HG03066 (cell line): ENCODE measurements at regions not wholly inside any gene's neighbourhood (a gene's known extent, or its start where the extent isn't known, plus 50 kb on each side); places are given as distances from the start of the nearest gene placed in this dataset.
"Not testable (repeated sequence)": the region's sequence is repeated elsewhere in the genome, so short reads cannot be mapped to it uniquely, and the experiment has no call there.

Experiments
- ATAC-seq: cut with Tn5 transposase; IDR thresholded peaks from one replicate; pipeline ENCODE4 v1.9.1; 2021; ENCODE audit warnings: low read depth; ENCODE audit not compliant: unreplicated experiment

DNA sequence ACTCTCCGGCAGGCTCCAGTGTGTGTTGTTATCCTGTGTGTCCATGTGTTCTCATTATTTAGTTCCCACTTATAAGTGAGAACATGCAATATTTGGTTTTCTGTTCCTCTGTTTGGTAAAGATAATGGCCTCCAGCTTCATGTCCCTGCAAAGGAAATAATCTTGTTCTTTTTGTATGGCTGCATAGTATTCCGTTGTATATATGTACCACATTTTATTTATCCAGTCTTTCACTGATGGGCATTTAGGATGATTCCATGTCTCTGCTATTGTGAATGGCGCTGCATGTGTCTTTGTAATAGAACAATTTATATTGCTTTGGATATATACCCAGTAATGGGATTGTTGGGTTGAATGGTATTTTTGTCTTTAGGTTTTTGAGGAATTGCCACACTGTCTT lies 807.3 kb upstream of the CA10 start:
- no peak for ATAC-seq

DNA sequence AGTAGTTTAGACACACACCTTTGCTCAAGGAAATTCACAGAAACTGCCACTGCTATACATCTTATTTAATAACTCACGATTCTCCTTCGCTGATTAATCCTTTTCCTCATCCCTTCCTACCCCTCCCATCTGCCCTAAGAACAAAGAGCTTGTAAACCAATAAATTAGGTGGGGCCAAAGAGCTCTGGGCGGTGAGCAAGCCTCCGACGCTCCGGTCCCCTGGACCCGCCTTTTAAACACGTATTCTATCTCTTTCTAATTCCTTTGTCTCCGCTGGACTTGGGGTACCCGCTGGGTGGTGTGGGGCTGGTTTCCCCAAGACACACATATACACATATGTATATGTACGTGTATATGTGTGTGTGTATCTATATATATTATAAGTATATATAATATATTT lies 803.2 kb upstream of the CA10 start:
- ATAC-seq = not testable (repeated sequence)

DNA sequence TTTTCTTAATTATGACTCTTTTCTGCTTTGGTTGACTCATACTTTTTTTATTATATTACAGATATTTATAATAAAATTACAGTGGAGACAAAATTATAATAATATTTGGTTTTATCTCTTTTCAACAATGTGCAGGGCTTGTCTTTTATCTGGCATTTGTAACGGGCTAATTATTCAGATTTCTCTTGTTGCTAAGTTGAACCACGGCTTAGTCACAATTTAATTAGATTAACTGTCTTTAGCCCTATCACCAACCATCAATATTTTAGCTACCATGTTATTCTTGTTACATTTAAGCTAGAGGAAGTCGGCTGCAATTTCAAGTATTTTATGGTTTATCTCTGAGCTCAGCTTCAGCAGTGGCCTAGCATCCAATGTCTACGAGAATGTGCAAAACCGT lies 798.9 kb upstream of the CA10 start:
- ATAC-seq = no peak

DNA sequence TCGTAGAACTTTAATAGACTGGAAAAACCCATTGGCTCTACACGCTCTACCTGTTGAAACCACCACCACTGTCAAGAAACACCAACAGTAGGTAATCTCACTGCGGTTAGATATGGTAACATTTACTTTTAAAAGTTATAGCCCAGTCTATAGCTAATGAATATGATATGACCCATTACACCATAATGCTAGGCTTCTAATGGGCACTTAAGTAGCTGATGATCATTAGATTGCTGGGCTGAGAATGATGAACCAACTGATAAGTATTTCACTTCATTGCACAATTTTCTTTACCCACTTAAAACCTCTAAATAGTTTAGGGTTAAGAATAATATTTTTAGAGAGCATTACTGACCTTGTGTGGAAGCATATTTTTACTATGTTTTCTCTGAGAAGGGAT lies 788.9 kb upstream of the CA10 start:
- no peak for ATAC-seq

DNA sequence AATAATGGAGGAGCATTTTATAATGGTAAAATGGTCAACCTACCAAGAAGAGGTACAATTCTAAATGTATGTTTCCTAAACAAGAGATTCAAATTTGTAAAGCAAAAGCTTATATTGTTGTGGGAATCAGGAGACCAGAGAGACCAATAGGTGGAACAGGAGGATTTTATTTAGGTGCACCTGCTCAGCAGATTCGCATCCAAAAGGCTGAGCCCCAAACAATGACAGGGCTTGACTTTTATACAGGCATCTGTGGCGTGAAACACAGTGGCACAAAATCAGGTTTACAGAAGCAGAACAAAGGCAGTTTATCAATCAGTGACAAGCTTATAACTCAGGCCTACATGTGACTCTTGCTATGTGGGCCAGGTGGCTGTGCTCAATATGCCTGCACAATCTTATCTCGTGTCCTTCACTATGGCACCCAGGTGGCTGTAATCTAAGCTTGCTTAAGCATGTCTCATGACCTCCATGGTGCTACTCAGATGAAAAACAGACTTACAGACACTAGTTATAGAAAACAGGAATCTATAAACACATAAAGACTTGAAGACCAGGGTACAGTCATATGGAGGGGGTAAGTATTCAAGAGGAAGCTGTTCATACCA lies 780.2 kb upstream of the CA10 start:
- no peak for ATAC-seq

DNA sequence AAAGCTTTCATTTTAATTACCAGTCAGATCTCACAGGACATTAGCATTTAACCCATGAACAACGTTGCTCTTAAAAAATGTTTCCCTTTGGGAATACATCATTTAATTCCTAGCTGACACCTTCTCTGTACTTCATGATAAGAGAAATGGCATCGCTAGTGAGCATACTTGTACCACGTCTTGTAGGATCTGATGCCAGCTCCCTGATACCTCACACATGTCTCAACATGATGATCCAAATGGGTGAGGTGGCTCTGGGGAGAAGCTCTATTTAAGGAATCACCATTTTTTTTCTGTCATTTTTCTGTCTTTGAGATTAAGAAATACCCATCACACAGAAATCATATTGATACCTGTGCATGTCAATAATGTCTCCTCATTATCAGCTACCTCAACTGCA lies 772.1 kb upstream of the CA10 start:
- no peak for ATAC-seq

DNA sequence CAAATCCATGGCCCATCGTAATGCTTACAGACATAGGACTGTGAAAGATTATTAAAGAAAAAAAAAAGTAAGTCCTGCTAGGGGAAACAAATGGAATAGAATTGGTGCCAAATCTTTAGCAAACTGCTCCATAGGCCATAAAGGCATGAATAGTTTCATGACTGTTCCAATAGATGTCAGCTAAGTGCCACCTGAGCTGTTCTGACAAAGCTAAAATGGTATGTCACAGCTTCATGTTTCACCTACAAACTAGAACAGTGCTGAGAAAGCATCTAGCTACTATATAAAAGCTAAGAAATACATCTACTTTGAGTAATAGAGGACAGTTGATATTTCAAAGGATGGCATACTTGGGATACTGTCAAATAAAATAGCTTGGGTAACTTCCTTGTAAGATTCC lies 771.6 kb upstream of the CA10 start:
- no peak for ATAC-seq

DNA sequence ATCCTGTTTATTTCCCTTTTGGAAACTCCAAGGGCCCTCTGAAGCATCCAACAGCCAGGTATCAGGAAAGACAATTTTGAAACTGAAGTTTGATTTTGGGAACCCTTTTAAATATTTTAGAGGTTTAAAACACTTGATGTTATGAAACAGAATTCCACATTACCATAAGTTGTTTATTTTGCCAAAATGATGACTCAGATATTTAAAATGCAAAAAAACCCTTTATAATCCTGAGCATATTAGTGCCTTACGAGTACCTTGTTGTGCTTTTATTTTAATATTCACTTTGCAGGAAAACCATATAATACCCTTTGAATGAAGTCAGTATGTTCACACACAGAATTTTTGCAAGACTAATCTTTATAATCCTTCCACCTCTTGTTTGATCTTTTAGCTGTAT lies 765.1 kb upstream of the CA10 start:
- no peak for ATAC-seq

DNA sequence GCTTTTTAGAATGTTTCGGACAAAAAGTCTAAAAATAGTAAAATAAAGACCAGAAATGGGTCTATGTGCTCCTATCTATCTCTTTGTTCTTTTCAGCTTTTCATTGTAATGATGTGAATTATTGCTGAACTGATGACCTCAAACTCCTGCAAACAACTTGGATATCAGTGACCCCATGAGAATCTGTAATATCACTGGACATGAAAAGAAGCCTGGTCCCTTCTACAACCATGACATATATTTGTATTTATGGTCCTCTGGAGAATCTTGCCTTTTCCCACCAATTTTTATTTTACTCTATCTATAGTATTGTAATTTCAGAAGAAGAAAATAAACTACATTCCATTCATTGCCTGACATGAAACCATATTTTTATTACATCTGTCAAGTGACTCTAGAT lies 740.7 kb upstream of the CA10 start:
- no peak for ATAC-seq

DNA sequence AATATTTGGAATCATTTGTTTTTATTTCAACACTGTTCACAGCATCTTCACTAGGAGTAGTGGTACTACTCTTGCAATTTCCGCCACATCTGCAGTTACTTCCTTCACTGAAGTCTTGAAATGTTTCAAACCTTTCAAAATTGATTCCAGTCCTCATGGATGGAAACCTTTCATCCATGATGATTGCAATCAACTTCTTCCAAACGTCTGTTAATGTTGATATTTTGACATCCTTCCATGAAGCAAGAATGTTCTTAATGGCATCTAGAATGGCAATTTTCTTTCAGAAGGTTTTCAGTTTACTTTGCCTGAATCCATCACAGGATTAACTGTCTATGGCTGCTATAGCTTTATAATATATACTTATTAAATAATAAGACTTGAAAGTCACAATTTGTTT lies 736.8 kb upstream of the CA10 start:
- ATAC-seq = no peak

DNA sequence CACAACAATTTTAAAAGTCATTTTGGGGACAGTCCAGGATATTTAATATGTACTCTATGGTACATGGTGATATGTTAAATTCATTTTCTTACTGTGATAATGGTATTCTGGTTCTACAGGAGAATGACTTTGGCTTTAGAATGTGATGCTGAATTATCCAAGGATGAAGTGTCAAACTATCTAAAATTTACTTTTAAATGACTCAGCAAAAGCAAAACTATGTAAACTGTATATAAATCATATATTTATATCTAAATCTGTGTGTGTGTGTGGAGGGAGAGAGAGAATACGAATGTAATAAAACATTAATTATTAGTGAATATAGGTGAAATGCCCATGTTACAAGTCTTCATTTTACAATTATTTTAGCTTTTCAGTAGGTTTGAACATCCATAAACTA lies 733.8 kb upstream of the CA10 start:
- no peak for ATAC-seq

DNA sequence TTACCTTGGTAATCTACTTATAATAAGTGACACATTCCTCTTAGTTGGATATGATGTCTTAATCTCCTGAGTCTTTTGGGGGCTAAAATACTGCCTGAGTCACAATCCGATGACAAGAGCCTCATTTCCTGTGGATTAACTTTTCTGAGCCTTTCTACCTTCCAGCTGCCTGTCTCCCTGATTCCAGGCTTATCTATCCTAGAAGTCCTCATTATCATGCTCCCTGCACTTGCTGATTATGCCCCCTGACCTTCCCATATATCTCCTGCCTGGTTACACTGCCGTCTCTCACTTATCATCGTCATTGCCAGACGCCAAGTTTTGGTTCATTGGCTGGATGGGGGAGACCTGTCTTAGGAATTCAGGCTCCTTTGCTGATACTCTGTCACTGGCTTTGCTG lies 727.4 kb upstream of the CA10 start:
- no peak for ATAC-seq

DNA sequence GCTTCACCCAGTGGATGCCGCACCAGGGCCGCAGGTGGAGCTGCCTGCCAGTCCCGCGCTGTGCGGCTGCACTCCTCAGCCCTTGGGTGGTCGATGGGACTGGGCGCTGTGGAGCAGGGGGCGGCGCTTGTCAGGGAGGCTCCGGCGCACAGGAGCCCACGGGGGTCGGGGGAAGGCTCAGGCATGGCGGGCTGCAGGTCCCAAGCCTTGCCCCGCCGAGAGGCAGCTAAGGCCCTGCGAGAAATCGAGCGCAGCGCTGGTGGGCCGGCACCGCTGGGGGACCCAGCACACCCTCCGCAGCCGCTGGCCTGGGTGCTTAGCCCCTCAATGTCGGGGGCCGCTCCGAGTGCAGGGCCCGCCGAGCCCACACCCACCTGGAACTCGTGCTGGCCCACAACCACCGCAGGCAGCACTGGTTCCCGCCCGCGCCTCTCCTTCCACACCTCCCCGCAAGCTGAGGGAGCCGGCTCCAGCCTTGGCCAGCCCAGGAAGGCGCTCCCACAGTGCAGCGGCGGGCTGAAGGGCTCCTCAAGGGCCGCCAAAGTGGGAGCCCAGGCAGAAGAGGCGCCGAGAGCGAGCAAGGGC lies 725.5 kb upstream of the CA10 start:
- ATAC-seq = not testable (repeated sequence)

DNA sequence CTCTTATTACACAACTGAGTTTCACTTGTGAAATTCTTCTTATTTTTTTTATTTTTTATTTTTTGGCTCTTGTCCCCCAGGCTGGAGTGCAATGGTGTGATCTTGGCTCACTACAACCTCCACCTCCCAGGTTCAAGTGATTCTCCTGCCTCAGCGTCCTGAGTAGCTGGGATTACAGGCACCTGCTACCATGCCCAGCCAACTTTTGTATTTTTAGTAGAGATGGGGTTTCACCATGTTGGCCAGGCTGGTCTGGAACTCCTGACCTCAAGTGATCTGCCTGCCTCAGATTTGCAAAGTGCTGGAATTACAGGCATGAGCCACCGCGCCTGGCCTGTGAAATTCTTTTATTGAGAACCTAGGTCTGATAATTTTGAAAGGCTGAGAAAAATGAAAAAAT lies 688.3 kb upstream of the CA10 start:
- not testable (repeated sequence) for ATAC-seq

DNA sequence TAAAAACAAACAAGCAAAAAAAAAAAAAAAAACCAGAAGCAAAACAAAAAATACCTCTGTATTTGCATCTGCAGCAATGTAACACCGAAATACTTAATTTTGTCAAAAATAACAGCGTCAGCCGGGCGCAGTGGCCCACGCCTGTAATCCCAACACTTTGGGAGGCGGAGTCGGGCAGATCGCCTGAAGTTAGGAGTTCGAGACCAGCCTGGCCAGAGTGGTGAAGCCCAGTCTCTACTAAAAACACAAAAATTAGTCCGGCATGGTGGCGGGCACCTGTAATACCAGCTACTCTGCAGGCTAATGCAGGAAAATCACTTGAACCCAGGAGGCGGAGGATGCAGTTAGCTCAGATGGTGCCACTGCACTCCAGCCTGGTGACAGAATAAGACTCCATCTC lies 683.5 kb upstream of the CA10 start:
- ATAC-seq = no peak

DNA sequence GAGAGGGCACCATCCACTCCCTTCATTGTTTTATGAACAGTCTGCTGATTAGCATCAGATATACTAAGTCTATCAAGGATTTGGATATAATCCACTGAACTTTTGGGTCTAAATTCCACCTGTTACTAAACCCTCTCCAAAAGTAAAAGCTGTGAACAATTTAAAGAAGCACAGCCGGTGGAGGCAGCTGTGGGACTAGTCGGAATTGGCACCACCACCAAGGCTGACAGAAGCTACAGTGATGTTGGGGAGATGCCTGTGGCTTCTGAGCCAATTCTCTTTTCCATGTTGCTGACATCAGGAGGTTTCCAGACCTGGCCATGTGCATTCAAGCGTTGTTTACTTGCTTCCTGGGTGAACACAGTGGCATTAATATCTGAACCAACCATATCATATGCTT lies 679.0 kb upstream of the CA10 start:
- ATAC-seq = no peak

DNA sequence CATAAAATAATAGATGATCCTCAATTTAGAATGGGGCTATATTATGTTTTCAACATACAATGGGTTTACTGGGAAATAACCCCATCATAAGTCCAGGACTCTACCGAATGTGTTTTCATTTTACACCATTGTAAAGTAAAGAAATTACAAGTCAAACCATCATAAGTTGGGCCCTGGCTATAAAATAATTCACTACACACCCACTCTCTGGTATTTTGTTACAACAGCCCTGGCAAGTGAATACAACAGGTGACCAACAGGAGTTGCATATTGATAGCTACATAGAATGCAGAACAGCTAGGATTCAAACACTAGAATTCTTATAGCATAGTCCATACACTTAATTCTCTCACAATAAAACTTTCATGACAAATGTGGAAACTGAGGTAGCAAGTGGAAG lies 673.0 kb upstream of the CA10 start:
- ATAC-seq = no peak

DNA sequence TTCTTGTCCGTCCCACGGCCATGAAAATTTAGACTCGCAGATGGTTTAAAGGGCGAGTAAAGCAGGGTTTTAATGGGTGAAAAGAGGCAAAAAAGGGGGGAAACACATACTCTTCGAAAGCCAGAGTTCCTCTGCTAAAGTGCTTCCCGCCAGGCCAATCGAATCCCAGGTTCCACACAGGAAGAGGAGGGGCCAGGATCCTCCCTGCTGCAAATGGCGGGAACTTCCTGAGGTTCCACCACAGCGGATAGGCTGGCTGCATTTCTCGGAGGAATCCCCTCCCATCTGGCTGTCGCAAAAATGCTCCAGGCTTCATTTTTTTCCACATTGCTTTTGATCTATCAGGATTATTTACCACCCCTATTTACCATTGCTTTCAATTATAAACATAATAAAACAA lies 670.1 kb upstream of the CA10 start:
- no peak for ATAC-seq

DNA sequence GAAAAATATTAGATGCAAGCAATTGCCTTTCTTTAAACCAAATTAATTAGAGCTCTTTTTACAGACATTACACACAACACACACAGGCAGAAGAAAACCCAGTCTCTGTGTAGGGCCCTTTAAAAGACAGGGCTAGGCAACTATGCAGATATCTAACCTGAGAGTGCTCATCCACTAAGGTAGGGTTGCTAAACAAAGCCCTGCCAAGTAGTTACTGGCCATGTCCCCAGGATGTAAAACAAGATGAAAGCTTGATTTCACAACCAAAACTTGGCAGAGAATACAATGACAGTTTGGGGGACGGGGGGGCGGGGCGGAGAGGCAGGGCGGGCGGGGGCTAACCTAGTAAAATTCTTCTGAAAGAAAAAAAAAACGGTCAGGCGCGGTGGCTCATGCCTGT lies 669.0 kb upstream of the CA10 start:
- no peak for ATAC-seq

DNA sequence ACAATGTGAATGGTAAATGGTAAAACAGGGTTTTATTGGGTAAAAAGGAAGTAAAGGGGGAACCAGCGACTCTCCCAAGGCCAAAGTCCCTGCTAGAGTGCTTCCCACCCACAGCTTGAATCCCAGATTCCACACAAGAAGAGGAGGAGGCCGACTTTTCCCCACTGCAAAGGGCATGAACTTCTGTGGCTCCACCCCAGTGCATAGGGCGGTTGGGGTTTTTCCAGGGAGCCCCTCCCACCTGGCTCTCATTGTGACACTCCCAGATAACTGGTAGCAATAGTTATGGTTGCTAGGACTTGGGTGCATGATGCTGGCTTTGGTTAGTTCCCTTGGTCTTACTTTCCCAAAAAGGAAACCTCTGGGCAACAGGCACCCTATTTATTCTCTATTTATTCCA lies 666.0 kb upstream of the CA10 start:
- no peak for ATAC-seq

DNA sequence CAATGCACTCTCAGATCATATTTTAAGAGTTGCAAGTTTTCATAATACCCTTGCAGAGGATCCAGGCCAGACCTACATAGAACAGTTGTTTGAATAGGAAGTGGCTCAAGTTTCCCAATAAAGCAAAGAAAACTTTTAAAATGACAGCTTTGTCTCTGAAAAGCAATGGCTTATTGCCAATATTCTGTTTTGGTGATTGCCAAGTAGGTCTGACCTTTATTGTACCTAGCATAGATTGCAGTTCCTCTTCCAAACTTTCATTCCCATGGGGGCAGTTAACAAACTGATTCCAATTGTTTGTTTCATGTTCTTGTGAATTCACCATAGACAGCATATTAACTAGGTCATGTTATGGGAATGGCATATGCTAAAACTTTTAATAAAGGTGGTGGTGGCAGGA lies 664.6 kb upstream of the CA10 start:
- no peak for ATAC-seq

DNA sequence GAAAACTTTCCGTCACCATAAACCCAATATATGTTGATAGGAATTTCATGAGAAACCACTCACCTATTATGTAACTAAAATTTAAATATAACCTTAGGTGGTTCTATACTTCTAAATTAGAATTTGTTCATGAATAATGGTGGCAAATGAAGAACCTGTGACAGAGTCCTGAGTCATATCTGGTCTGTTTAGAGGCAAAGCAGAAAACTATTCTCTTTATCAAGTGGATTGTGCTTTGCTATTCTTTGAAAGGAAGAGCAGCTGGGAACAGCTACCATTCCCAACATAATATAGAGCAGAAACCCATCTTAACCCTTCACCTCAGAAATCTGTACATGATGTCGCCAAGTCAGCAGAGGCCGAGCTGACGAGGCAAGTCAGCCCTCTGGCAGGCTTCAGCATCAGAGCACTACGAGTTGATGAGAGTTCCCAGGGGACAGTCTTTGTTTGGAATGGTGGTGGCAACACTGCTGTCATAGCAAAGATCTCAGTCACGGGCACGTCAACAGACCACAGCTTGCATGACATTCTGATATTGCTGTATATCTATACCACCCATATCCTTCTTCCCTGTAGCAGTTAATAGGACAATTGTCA lies 631.9 kb upstream of the CA10 start:
- no peak for ATAC-seq

DNA sequence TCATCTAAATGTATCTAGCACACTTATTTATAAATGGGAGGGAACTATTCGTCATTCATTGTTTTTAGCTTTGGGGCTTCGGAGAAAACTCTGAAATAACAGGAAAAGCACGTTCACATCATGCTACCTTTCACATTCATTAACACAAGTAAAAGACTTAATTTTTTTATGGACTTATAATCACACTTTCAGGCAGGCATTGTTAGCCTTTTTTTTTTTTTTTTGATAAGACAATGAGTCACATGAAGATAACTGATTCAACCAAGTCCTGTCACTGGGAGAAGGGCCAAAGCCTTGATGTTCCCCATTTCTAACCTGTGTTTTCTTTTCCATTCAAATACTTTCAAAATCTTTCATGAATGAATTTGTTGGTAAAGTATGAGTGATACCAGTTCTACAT lies 631.3 kb upstream of the CA10 start:
- ATAC-seq = no peak
